ENCODE measurements at regions not wholly inside any gene's neighbourhood (a gene's known extent, or its start where the extent isn't known, plus 50 kb on each side); places are given as distances from the start of the nearest gene placed in this dataset.

GRCh38 chr20:12721636-12722035, 287.1 kb upstream of the SPTLC3 start:
- POLR2A ChIA-PET, result no interaction called here
- TF ChIP-seq ZNF266 (tag by site-specific recombination; IDR thresholded peaks at IDR 0.05; ENCODE audit: low read depth) (no peak), ZNF350 (tag by site-specific recombination; IDR thresholded peaks at IDR 0.05) (no peak), ZNF391 (tag by site-specific recombination; IDR thresholded peaks at IDR 0.05; ENCODE audit: borderline replicate concordance, low read depth) (no peak), ZNF544 (tag by site-specific recombination; IDR thresholded peaks at IDR 0.05) (no peak), ZNF677 (tag by site-specific recombination; IDR thresholded peaks at IDR 0.05) (no peak), HOXA7 (CRISPR knock-in tag; IDR thresholded peaks at IDR 0.05; ENCODE audit: borderline replicate concordance) (no peak), HIC1 (tag by site-specific recombination; IDR thresholded peaks at IDR 0.05) (no peak), ZFP41 (tag by site-specific recombination; IDR thresholded peaks at IDR 0.05; ENCODE audit: borderline replicate concordance) (no peak), GLIS1 (tag by site-specific recombination; IDR thresholded peaks at IDR 0.05) (no peak), KLF7 (tag by site-specific recombination; IDR thresholded peaks at IDR 0.05; ENCODE audit: borderline replicate concordance) (no peak), ZNF830 (tag by site-specific recombination; IDR thresholded peaks at IDR 0.05; ENCODE audit: low read depth) (no peak), PRDM10 (tag by site-specific recombination; IDR thresholded peaks at IDR 0.05) (no peak), ZNF248 (tag by site-specific recombination; IDR thresholded peaks at IDR 0.05) (no peak), REST (tag by site-specific recombination; IDR thresholded peaks at IDR 0.05) (no peak), ZSCAN4 (tag by site-specific recombination; IDR thresholded peaks at IDR 0.05) (no peak)

GRCh38 chr20:12722091-12722490, 286.7 kb upstream of the SPTLC3 start:
- POLR2A ChIA-PET, result no interaction called here
- Histone ChIP-seq H3K36me3 (ENCODE audit: control insufficient read depth in 2 of 2, insufficient read depth in 1 of 2, low read length in 2 of 2) (no peaks in the 10 kb centered on the region), H3K4me1 (ENCODE audit: control insufficient read depth, insufficient read depth, low read length) (no peaks in the 10 kb centered on the region), H3K4me3 (ENCODE audit: low read depth, low read length) (no peak overlapping the region), H3K27ac (ENCODE audit: extremely low read depth, low read depth, low read length) (no peak overlapping the region), H3K9me3 (ENCODE audit: control insufficient read depth, insufficient read depth, low read depth, low read length) (no peaks in the 10 kb centered on the region)
- CTCF ChIA-PET, result no interaction called here
- TF ChIP-seq ZBTB49 (tag by site-specific recombination; IDR thresholded peaks at IDR 0.05; ENCODE audit: low read depth) (no peak), ZNF426 (tag by site-specific recombination; IDR thresholded peaks at IDR 0.05) (no peak), CTCF (tag by site-specific recombination; IDR thresholded peaks at IDR 0.05) (no peak), ZBTB6 (tag by site-specific recombination; IDR thresholded peaks at IDR 0.05) (no peak)

More at GRCh38 chr20:12721636-12722035, 287.1 kb upstream of the SPTLC3 start:
- Histone ChIP-seq H3K9me3 (ENCODE audit: control insufficient read depth, insufficient read depth, low read depth, low read length) (no peaks in the 10 kb centered on the region), H3K4me1 (ENCODE audit: control insufficient read depth, insufficient read depth, low read length) (no peaks in the 10 kb centered on the region), H3K27ac (ENCODE audit: extremely low read depth, low read depth, low read length) (no peak overlapping the region), H3K36me3 (ENCODE audit: control insufficient read depth in 2 of 2, insufficient read depth in 1 of 2, low read length in 2 of 2) (no peaks in the 10 kb centered on the region), H3K4me3 (ENCODE audit: low read depth, low read length) (no peak overlapping the region)
- CTCF ChIA-PET, result no interaction called here
